ENCODE measurements at regions not wholly inside any gene's neighbourhood (a gene's known extent, or its start where the extent isn't known, plus 50 kb on each side); places are given as distances from the start of the nearest gene placed in this dataset.

- no peaks in the 10 kb centered on the region for H3K36me3 ChIP-seq (ENCODE audit: insufficient read depth, low read length)
Measured at GRCh38 chr21:43283136-43283924, 114.5 kb downstream of the CRYAA start.

GRCh38 chr21:43282358-43283120 lies 113.7 kb downstream of the CRYAA start:
- BruUV-seq (replicated peaks) = no TSS peak
- POLR2A ChIA-PET = no interaction called here
- CTCF ChIA-PET (ENCODE audit: unreplicated experiment) = no interaction called here

More at GRCh38 chr21:43283136-43283924, 114.5 kb downstream of the CRYAA start:
- intact Hi-C loops (cut with micrococcal nuclease; ENCODE audit: unreplicated experiment) = no loop called here
- H3K79me2 ChIP-seq (ENCODE audit: insufficient read depth, low read depth, low read length) = no peaks in the 10 kb centered on the region
- H3K4me2 ChIP-seq (ENCODE audit: low read length) = no peak overlapping the region
- TF ChIP-seq CTCF (conservative IDR thresholded peaks at IDR 0.05; ENCODE audit: low read length) (no peak), EZH2phosphoT487 (IDR thresholded peaks at IDR 0.05; ENCODE audit: borderline replicate concordance, low read depth, low read length) (no peak)
- BruUV-seq (replicated peaks) = no TSS peak
- H2AFZ ChIP-seq (ENCODE audit: low read length) = no peak overlapping the region
- no peak for DNase-seq (ENCODE audit: low spot score)
- no peaks in the 10 kb centered on the region for H3K9me3 ChIP-seq (ENCODE audit: low read length)
- no peaks in the 10 kb centered on the region for H4K20me1 ChIP-seq (ENCODE audit: insufficient read depth, low read length)
- no peaks in the 10 kb centered on the region for H3K9me2 ChIP-seq (ENCODE audit: insufficient read depth, low read length)
- POLR2A ChIA-PET = no interaction called here
- CTCF ChIA-PET (ENCODE audit: unreplicated experiment) = no interaction called here
- no peak overlapping the region for H3K27ac ChIP-seq (ENCODE audit: low read depth, low read length, poor library complexity, severe bottlenecking)
- no peak overlapping the region for H3K4me3 ChIP-seq (ENCODE audit: low read depth, low read length, poor library complexity, severe bottlenecking)
- H3K4me1 ChIP-seq (ENCODE audit: insufficient read depth, low read length, poor library complexity, severe bottlenecking) = peaks cover 6% of the 10 kb centered on the region

More at GRCh38 chr21:43282358-43283120, 113.7 kb downstream of the CRYAA start:
- no peaks in the 10 kb centered on the region for H4K20me1 ChIP-seq (ENCODE audit: insufficient read depth, low read length)
- peaks cover 6% of the 10 kb centered on the region for H3K4me1 ChIP-seq (ENCODE audit: insufficient read depth, low read length, poor library complexity, severe bottlenecking)
- no peaks in the 10 kb centered on the region for H3K79me2 ChIP-seq (ENCODE audit: insufficient read depth, low read depth, low read length)
- H3K9me3 ChIP-seq (ENCODE audit: low read length) = no peaks in the 10 kb centered on the region
- intact Hi-C loops (cut with micrococcal nuclease; ENCODE audit: unreplicated experiment) = no loop called here
- H2AFZ ChIP-seq (ENCODE audit: low read length) = no peak overlapping the region
- H3K4me2 ChIP-seq (ENCODE audit: low read length) = no peak overlapping the region
- no peaks in the 10 kb centered on the region for H3K36me3 ChIP-seq (ENCODE audit: insufficient read depth, low read length)
- TF ChIP-seq EZH2phosphoT487 (IDR thresholded peaks at IDR 0.05; ENCODE audit: borderline replicate concordance, low read depth, low read length) (no peak), CTCF (conservative IDR thresholded peaks at IDR 0.05; ENCODE audit: low read length) (no peak)
- no peak for DNase-seq (ENCODE audit: low spot score)
- H3K9me2 ChIP-seq (ENCODE audit: insufficient read depth, low read length) = no peaks in the 10 kb centered on the region
- no peak overlapping the region for H3K4me3 ChIP-seq (ENCODE audit: low read depth, low read length, poor library complexity, severe bottlenecking)
- H3K27ac ChIP-seq (ENCODE audit: low read depth, low read length, poor library complexity, severe bottlenecking) = no peak overlapping the region
